SK-N-SH (cell line): ENCODE measurements at regions not wholly inside any gene's neighbourhood (a gene's known extent, or its start where the extent isn't known, plus 50 kb on each side); places are given as distances from the start of the nearest gene placed in this dataset.
"Not testable (repeated sequence)": the region's sequence is repeated elsewhere in the genome, so short reads cannot be mapped to it uniquely, and the experiment has no call there.

Experiments used
- CTCF ChIA-PET: fragments of 300-600, 350-600 bp; formaldehyde crosslinking; extraction: SDS; loops from one replicate; lab custom pipeline; 2021; lab: Yijun Ruan, JAX
- POLR2A ChIA-PET: fragments of 350-600 bp; sonication (Branson Sonifier 250); formaldehyde crosslinking; extraction: SDS; loops from one replicate; lab custom pipeline; 2020; ENCODE audit warnings: antibody characterized with exemption, inconsistent platforms; lab: Yijun Ruan, JAX
- DNase-seq: peaks from one replicate; pipeline ENCODE4 v3.0.0; 2012
- H2AFZ ChIP-seq: fragments of 200-600 bp; sonication (generic); 2 replicates; pipeline ENCODE4 v1.8.1; 2016; ENCODE audit warnings: antibody characterized with exemption, mild to moderate bottlenecking, low read depth
- H3F3A ChIP-seq: fragments of 200-600 bp; sonication (generic); replicated peaks from 2 replicates; pipeline ENCODE3; 2016; ENCODE audit warnings: antibody characterized with exemption, mild to moderate bottlenecking; ENCODE audit not compliant: insufficient read depth
- H3K27ac ChIP-seq, 2 experiments: fragments of 200-500 bp in 1 of 2; fragments of 200-600 bp in 1 of 2; sonication (Bioruptor generic) in 1 of 2; sonication (generic), shearing (Covaris generic) in 1 of 2; 2 replicates each; pipeline versions ENCODE4 v1.5.1 to v1.6.1; 2014 to 2016; ENCODE audit warnings: low read depth in 2 of 2, inconsistent platforms in 1 of 2, low read length in 1 of 2, mild to moderate bottlenecking in 1 of 2, mixed read lengths in 1 of 2
- H3K27me3 ChIP-seq: fragments of 200-600 bp; sonication (generic), shearing (Covaris generic); 2 replicates; pipeline ENCODE4 v1.6.1; 2016; ENCODE audit warnings: mixed run types; ENCODE audit not compliant: insufficient read depth
- H3K36me3 ChIP-seq, 2 experiments: fragments of 200-500 bp in 1 of 2; fragments of 200-600 bp in 1 of 2; sonication (Bioruptor generic) in 1 of 2; sonication (generic) in 1 of 2; replicated peaks in 1 of 2; 2 replicates each; pipeline versions ENCODE3 to v1.5.1; 2014 to 2016; ENCODE audit warnings: low read length in 1 of 2, mild to moderate bottlenecking in 1 of 2; ENCODE audit not compliant: insufficient read depth in 2 of 2, control insufficient read depth in 1 of 2
- H3K4me1 ChIP-seq, 2 experiments: fragments of 200-500 bp in 1 of 2; fragments of 200-600 bp in 1 of 2; sonication (Bioruptor generic) in 1 of 2; sonication (generic), shearing (Covaris generic) in 1 of 2; 2 replicates each; pipeline versions ENCODE4 v1.5.1 to v1.6.1; 2014 to 2016; ENCODE audit warnings: low read depth in 1 of 2, low read length in 1 of 2, mixed run types in 1 of 2; ENCODE audit not compliant: insufficient read depth in 2 of 2, control insufficient read depth in 1 of 2
- H3K4me2 ChIP-seq: fragments of 200-600 bp; sonication (generic), shearing (Covaris generic); 2 replicates; pipeline ENCODE4 v1.6.1; 2017; ENCODE audit warnings: mixed run types
- H3K4me3 ChIP-seq, 2 experiments: fragments of 200-500 bp in 1 of 2; fragments of 200-600 bp in 1 of 2; sonication (Bioruptor generic) in 1 of 2; sonication (generic), shearing (Covaris generic) in 1 of 2; 2 replicates each; pipeline versions ENCODE4 v1.5.1 to v1.8.1; 2014 to 2016; ENCODE audit warnings: low read depth in 2 of 2, inconsistent platforms in 1 of 2, low read length in 1 of 2, mild to moderate bottlenecking in 1 of 2, mixed read lengths in 1 of 2, moderate library complexity in 1 of 2
- H3K79me2 ChIP-seq: fragments of 200-600 bp; sonication (generic); 2 replicates; pipeline ENCODE4 v1.8.1; 2017; ENCODE audit warnings: mild to moderate bottlenecking; ENCODE audit not compliant: insufficient read depth
- H3K9ac ChIP-seq: fragments of 200-600 bp; sonication (generic); 2 replicates; pipeline ENCODE4 v1.6.1; 2017; ENCODE audit warnings: mixed run types
- H3K9me2 ChIP-seq: fragments of 200-600 bp; sonication (generic); 2 replicates; pipeline ENCODE4 v1.6.1; 2017; ENCODE audit warnings: mixed run types
- H3K9me3 ChIP-seq: fragments of 200-600 bp; sonication (generic); 2 replicates; pipeline ENCODE4 v1.6.1; 2017; ENCODE audit warnings: mixed run types, mild to moderate bottlenecking, moderate library complexity
- H4K20me1 ChIP-seq: fragments of 200-600 bp; sonication (generic); 2 replicates; pipeline ENCODE4 v1.6.1; 2017; ENCODE audit warnings: mild to moderate bottlenecking, mixed run types; ENCODE audit not compliant: insufficient read depth
- CHD2 ChIP-seq: fragments of 150-350 bp; IDR thresholded peaks from 2 replicates; pipeline ENCODE4 v1.6.1; 2018; ENCODE audit warnings: low read length; ENCODE audit not compliant: partially characterized antibody
- FOXJ3 ChIP-seq: sonication (generic); formaldehyde crosslinking; IDR thresholded peaks from 2 replicates; pipeline ENCODE4 v1.5.1; 2020; ENCODE audit warnings: mild to moderate bottlenecking, missing genetic modification reagents
- FOXM1 ChIP-seq: IDR thresholded peaks from 2 replicates; pipeline ENCODE4 v1.4.0; 2012; ENCODE audit warnings: low read depth, mild to moderate bottlenecking
- GATA2 ChIP-seq: sonication (generic); formaldehyde crosslinking; IDR thresholded peaks from 2 replicates; pipeline ENCODE4 v1.5.0; 2020; ENCODE audit warnings: mild to moderate bottlenecking, missing genetic modification reagents
- MAX ChIP-seq: IDR thresholded peaks from 2 replicates; pipeline ENCODE4 v1.4.0; 2012; ENCODE audit warnings: low read depth
- NFIC ChIP-seq: IDR thresholded peaks from 2 replicates; pipeline ENCODE4 v1.4.0; 2012; ENCODE audit warnings: borderline replicate concordance
- RAD21 ChIP-seq: IDR thresholded peaks from 2 replicates; pipeline ENCODE4 v1.6.1; 2012; ENCODE audit warnings: mild to moderate bottlenecking, low read length
- RFX5 ChIP-seq: IDR thresholded peaks from 2 replicates; pipeline ENCODE4 v1.6.1; 2012; ENCODE audit warnings: mild to moderate bottlenecking, improper control_type of control experiment, low read length
- USF1 ChIP-seq: IDR thresholded peaks from 2 replicates; pipeline ENCODE4 v1.4.0; 2012; ENCODE audit warnings: low read depth, borderline replicate concordance
- WGBS: methylation state at CpG from one replicate; pipeline ENCODE4 v1.1.6; 2017; ENCODE audit warnings: low lambda C conversion rate; 5-methylcytosine and 5-hydroxymethylcytosine counted together

- Histone ChIP-seq H3K79me2 (no peaks in the 10 kb centered on the region), H3K27ac (no peak overlapping the region), H2AFZ (no peak overlapping the region), H4K20me1 (no peaks in the 10 kb centered on the region), H3K36me3 (no peaks in the 10 kb centered on the region), H3K4me2 (no peak overlapping the region), H3K4me3 (no peak overlapping the region), H3K9me3 (no peaks in the 10 kb centered on the region), H3K4me1 (no peaks in the 10 kb centered on the region), H3F3A (peaks cover 7% of the 10 kb centered on the region), H3K9ac (no peak overlapping the region), H3K27me3 (no peaks in the 10 kb centered on the region), H3K9me2 (no peaks in the 10 kb centered on the region)
- TF ChIP-seq GATA2 (no peak), RFX5 (no peak), FOXJ3 (CRISPR knock-in tag) (no peak)
- no peak for DNase-seq
- CTCF ChIA-PET: interaction anchor here (0.7 to 1.8 kb wide), 3 partner anchors 10 to 907 kb away, joined by 3 to 5 read pairs (median 3); no protein-coding TSS in a partner anchor
- POLR2A ChIA-PET: no interaction called here
- WGBS: 53% methylated on average over 3 of the region's 3 CpGs
These were observed 241.3 kb upstream of the PLXNA2 start for GRCh38 chr1:208485512-208485911.

- Histone ChIP-seq H3K4me1 (no peaks in the 10 kb centered on the region), H3K9ac (no peak overlapping the region), H3K27ac (no peak overlapping the region), H3F3A (peaks cover 7% of the 10 kb centered on the region), H3K79me2 (no peaks in the 10 kb centered on the region), H2AFZ (no peak overlapping the region), H3K36me3 (no peaks in the 10 kb centered on the region), H3K27me3 (no peaks in the 10 kb centered on the region), H3K4me3 (no peak overlapping the region), H3K4me2 (no peak overlapping the region), H3K9me3 (no peaks in the 10 kb centered on the region), H4K20me1 (no peaks in the 10 kb centered on the region), H3K9me2 (no peaks in the 10 kb centered on the region)
- ChIA-PET POLR2A (no interaction called here), CTCF (interaction anchor here (1.4 kb wide), 1 partner anchor 721 kb away, joined by 3 read pairs; no protein-coding TSS in a partner anchor)
- DNase-seq: no peak
- TF ChIP-seq CHD2 (no peak), NFIC (no peak), MAX (no peak), FOXJ3 (CRISPR knock-in tag) (no peak), FOXM1 (no peak), USF1 (no peak), RAD21 (no peak)
These were observed 242.5 kb upstream of the PLXNA2 start for GRCh38 chr1:208486677-208487076.

- CTCF ChIA-PET, H3F3A ChIP-seq, H3K4me3 ChIP-seq, H3K27me3 ChIP-seq, H3K9me3 ChIP-seq, H3K4me1 ChIP-seq, DNase-seq, H3K27ac ChIP-seq, H3K79me2 ChIP-seq, H3K9ac ChIP-seq, H3K4me2 ChIP-seq, H2AFZ ChIP-seq, H3K9me2 ChIP-seq, POLR2A ChIA-PET, H3K36me3 ChIP-seq, H4K20me1 ChIP-seq: not testable (repeated sequence)
- WGBS: 92% methylated on average over 12 of the region's 36 CpGs
These were observed 244.2 kb upstream of the PLXNA2 start for GRCh38 chr1:208488432-208488831.
